K562 (cell line): ENCODE measurements at regions not wholly inside any gene's neighbourhood (a gene's known extent, or its start where the extent isn't known, plus 50 kb on each side); places are given as distances from the start of the nearest gene placed in this dataset.

ENCODE experiments used
- ATAC-seq: fragments of 200-7000 bp; cut with Tn5 transposase; 3 replicates; pipeline ENCODE4 v1.9.1; 2020; ENCODE audit warnings: moderate library complexity
- BruUV-seq: library from RNA; stranded (reverse); fragments of 400-500 nt; replicated peaks from 2 replicates; lab custom pipeline; 2021; lab: Mats Ljungman, UMichigan
- CTCF ChIA-PET: fragments of 300-600 bp; formaldehyde crosslinking; extraction: SDS; loops from one replicate; lab custom pipeline; 2021; ENCODE audit warnings: low intra/inter-chr PET ratio; lab: Yijun Ruan, JAX
- POLR2A ChIA-PET: fragments of 300-600, 350-650 bp; sonication (Branson Sonifier 250); formaldehyde crosslinking; extraction: SDS; loops from one replicate; lab custom pipeline; 2021; ENCODE audit warnings: antibody characterized with exemption, inconsistent platforms; lab: Yijun Ruan, JAX
- DNase-seq, 4 experiments: peaks; one replicate each; pipeline versions ENCODE4 v3.0.0 to v3.0.0-alpha.2; 2011 to 2018; ENCODE audit warnings: low spot score in 3 of 4, mixed read lengths in 3 of 4; ENCODE audit errors: extremely low read depth in 1 of 4
- FAIRE-seq: peaks from 2 replicates; lab custom pipeline; 2011; peaks lifted over from hg19 to GRCh38; lab: Jason Lieb, UNC
- H2AFZ ChIP-seq: 2 replicates; pipeline ENCODE4 v1.6.0; 2011; ENCODE audit warnings: low read depth, low read length, control low read depth, inconsistent platforms
- H3K27ac ChIP-seq: fragments of 200-600 bp; 3 replicates; pipeline ENCODE4 v1.8.0; 2011; ENCODE audit warnings: low read depth, mild to moderate bottlenecking, control low read depth, inconsistent platforms, low read length, moderate library complexity, mixed read lengths; ENCODE audit errors: extremely low read depth
- H3K27me3 ChIP-seq, 2 experiments: fragments of 300-600 bp in 1 of 2; 2 replicates in 1 of 2; 3 replicates in 1 of 2; pipeline versions ENCODE4 v1.6.0 to v1.8.0; 2011; ENCODE audit warnings: inconsistent platforms in 2 of 2, low read length in 2 of 2, mild to moderate bottlenecking in 1 of 2, mixed read lengths in 1 of 2, moderate library complexity in 1 of 2; ENCODE audit not compliant: control insufficient read depth in 2 of 2, insufficient read depth in 2 of 2
- H3K36me3 ChIP-seq: fragments of 300-600 bp; 3 replicates; pipeline ENCODE4 v1.8.0; 2011; ENCODE audit warnings: mild to moderate bottlenecking, low read length, inconsistent platforms; ENCODE audit not compliant: control insufficient read depth, insufficient read depth
- H3K4me1 ChIP-seq, 2 experiments: fragments of 200-600 bp in 1 of 2; replicated peaks in 1 of 2; 2 replicates in 1 of 2; 3 replicates in 1 of 2; pipeline versions ENCODE4 v1.5.1 to v1.8.0; 2011; ENCODE audit warnings: inconsistent platforms in 2 of 2, low read length in 2 of 2, mild to moderate bottlenecking in 1 of 2, mixed read lengths in 1 of 2, moderate library complexity in 1 of 2; ENCODE audit not compliant: control insufficient read depth in 2 of 2, insufficient read depth in 2 of 2
- H3K4me2 ChIP-seq: 2 replicates; pipeline ENCODE4 v1.6.1; 2011; ENCODE audit warnings: low read length, control low read depth, inconsistent platforms, mixed read lengths; ENCODE audit not compliant: insufficient read depth
- H3K4me3 ChIP-seq: fragments of 200-600 bp; sonication (generic), shearing (Covaris generic); 2 replicates; pipeline ENCODE4 v1.5.1; 2016; ENCODE audit warnings: control low read depth, inconsistent platforms
- H3K79me2 ChIP-seq: fragments of 200-600 bp; 3 replicates; pipeline ENCODE4 v1.8.0; 2011; ENCODE audit warnings: low read length, inconsistent platforms; ENCODE audit not compliant: control insufficient read depth, insufficient read depth
- H3K9ac ChIP-seq, 2 experiments: 2 replicates each; pipeline versions ENCODE4 v1.6.0 to v1.6.1; 2011; ENCODE audit warnings: low read depth in 2 of 2, low read length in 2 of 2, control low read depth in 1 of 2, inconsistent platforms in 1 of 2, mild to moderate bottlenecking in 1 of 2, mixed read lengths in 1 of 2; ENCODE audit not compliant: insufficient read depth in 1 of 2
- H3K9me1 ChIP-seq: one replicate; pipeline ENCODE4 v1.6.0; 2011; ENCODE audit warnings: inconsistent platforms, mild to moderate bottlenecking, low read length, moderate library complexity; ENCODE audit not compliant: control insufficient read depth, insufficient read depth
- H3K9me3 ChIP-seq: replicated peaks from 2 replicates; pipeline ENCODE4 v1.5.1; 2011; ENCODE audit warnings: low read depth, low read length, inconsistent platforms; ENCODE audit not compliant: control insufficient read depth, insufficient read depth
- H4K20me1 ChIP-seq: replicated peaks from 2 replicates; pipeline ENCODE4 v1.6.1; 2011; ENCODE audit warnings: low read length, inconsistent platforms, mixed read lengths; ENCODE audit not compliant: control insufficient read depth, insufficient read depth
- CREB5 ChIP-seq: fragments of 250-450 bp; sonication (Bioruptor Pico); IDR thresholded peaks from 2 replicates; pipeline ENCODE4 v1.5.0; 2020; ENCODE audit warnings: mild to moderate bottlenecking
- HMG20A ChIP-seq: fragments of 450-650 bp; formaldehyde crosslinking; conservative IDR thresholded peaks from 2 replicates; pipeline ENCODE4 v1.4.0; 2020; ENCODE audit warnings: mild to moderate bottlenecking, mixed read lengths
- HOXB6 ChIP-seq: fragments of 250-450 bp; sonication (Bioruptor Pico); IDR thresholded peaks from 2 replicates; pipeline ENCODE4 v1.5.1; 2022; ENCODE audit warnings: mild to moderate bottlenecking, borderline replicate concordance
- KDM2B ChIP-seq: fragments of 250-450 bp; sonication (Bioruptor Pico); IDR thresholded peaks from 2 replicates; pipeline ENCODE4 v1.8.0; 2021; ENCODE audit warnings: mild to moderate bottlenecking, moderate library complexity
- U2AF1 ChIP-seq: fragments of 200-400 bp; formaldehyde crosslinking; optimal IDR thresholded peaks from 2 replicates; pipeline ENCODE3; 2017; ENCODE audit warnings: mild to moderate bottlenecking, low read depth, low read length, moderate library complexity
- ZBTB33 ChIP-seq: sonication (generic); formaldehyde crosslinking; IDR thresholded peaks from 2 replicates; pipeline ENCODE4 v1.8.1; 2023; ENCODE audit warnings: mild to moderate bottlenecking, missing genetic modification reagents
- ZNF561 ChIP-seq: fragments of 450-650 bp; formaldehyde crosslinking; conservative IDR thresholded peaks from 2 replicates; pipeline ENCODE4 v1.4.0; 2020; ENCODE audit warnings: mild to moderate bottlenecking, moderate library complexity
- WGBS: fragments of 100-300 bp; shearing (Covaris generic); methylation state at CpG from one replicate; pipeline ENCODE4 v1.1.6; 2016; ENCODE audit warnings: low coverage, mixed read lengths; ENCODE audit not compliant: insufficient coverage; ENCODE audit errors: missing lambda C conversion rate; 5-methylcytosine and 5-hydroxymethylcytosine counted together
- in situ Hi-C: fragments of 300-500 bp; cut with MboI; formaldehyde crosslinking; loops from 4 replicates; pipeline ENCODE4 v1.15.0; 2018; ENCODE audit warnings: inconsistent platforms, mixed read lengths
- intact Hi-C: fragments of 100-400 bp; cut with micrococcal nuclease; formaldehyde crosslinking; loops from 2 replicates; pipeline ENCODE4 v1.14.2; 2022
- TF ChIP-seq, protein P1 (sequence below): sonication (generic); formaldehyde crosslinking; IDR thresholded peaks from 2 replicates; pipeline ENCODE4 v1.8.1; 2023; ENCODE audit warnings: mild to moderate bottlenecking, missing genetic modification reagents, moderate library complexity
- TF ChIP-seq, protein P2 (sequence below): sonication (generic); formaldehyde crosslinking; IDR thresholded peaks from 2 replicates; pipeline ENCODE4 v1.8.0; 2022; ENCODE audit warnings: mild to moderate bottlenecking, low read depth, missing genetic modification reagents
- TF ChIP-seq, protein P3 (sequence below): sonication (generic); formaldehyde crosslinking; IDR thresholded peaks from 2 replicates; pipeline ENCODE4 v1.8.0; 2022; ENCODE audit warnings: missing genetic modification reagents, mild to moderate bottlenecking, borderline replicate concordance
- TF ChIP-seq, protein P4 (sequence below): fragments of 450-650 bp; formaldehyde crosslinking; IDR thresholded peaks from 2 replicates; pipeline ENCODE4 v1.4.0; 2020; ENCODE audit warnings: mild to moderate bottlenecking, moderate library complexity

DNA sequence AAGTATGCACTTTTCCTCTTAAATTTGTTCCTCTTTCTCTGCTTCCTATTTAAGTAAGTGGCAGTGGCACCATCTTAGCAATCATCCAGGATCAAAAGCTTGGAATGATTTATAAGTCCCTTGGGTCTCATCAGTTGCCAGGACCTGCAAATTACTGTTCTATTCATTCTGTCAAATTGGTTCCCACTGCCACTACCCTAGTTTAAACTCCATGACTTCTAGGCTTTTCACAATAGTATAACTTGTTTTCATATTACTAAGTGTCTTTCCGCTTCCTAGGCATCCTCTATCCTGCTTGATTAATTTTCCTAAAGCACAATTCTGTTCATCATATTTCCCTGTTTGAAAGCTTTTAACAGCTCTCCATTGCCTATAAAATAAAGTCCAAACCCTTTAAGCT is 363.9 kb upstream of the MEF2C start:
- ATAC-seq (no peak), DNase-seq (no peak), FAIRE-seq (no peak)
- no TSS peak for BruUV-seq
- POLR2A ChIA-PET, result no interaction called here
- CTCF ChIA-PET, result no interaction called here
- Histone ChIP-seq H3K9me3 (no peaks in the 10 kb centered on the region), H3K9ac (no peak overlapping the region), H3K4me3 (no peak overlapping the region), H3K27ac (no peak overlapping the region), H3K36me3 (no peaks in the 10 kb centered on the region), H3K4me2 (no peak overlapping the region), H4K20me1 (no peaks in the 10 kb centered on the region), H2AFZ (no peak overlapping the region), H3K9me1 (no peaks in the 10 kb centered on the region), H3K79me2 (no peaks in the 10 kb centered on the region), H3K27me3 (no peaks in the 10 kb centered on the region), H3K4me1 (no peaks in the 10 kb centered on the region)
- TF ChIP-seq, protein P1, sequence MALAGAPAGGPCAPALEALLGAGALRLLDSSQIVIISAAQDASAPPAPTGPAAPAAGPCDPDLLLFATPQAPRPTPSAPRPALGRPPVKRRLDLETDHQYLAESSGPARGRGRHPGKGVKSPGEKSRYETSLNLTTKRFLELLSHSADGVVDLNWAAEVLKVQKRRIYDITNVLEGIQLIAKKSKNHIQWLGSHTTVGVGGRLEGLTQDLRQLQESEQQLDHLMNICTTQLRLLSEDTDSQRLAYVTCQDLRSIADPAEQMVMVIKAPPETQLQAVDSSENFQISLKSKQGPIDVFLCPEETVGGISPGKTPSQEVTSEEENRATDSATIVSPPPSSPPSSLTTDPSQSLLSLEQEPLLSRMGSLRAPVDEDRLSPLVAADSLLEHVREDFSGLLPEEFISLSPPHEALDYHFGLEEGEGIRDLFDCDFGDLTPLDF (CRISPR knock-in tag), result no peak
- TF ChIP-seq HMG20A (CRISPR knock-in tag) (no peak), U2AF1 (no peak), ZNF561 (no peak), CREB5 (no peak), KDM2B (no peak), ZBTB33 (no peak), HOXB6 (no peak)
- TF ChIP-seq, protein P2, sequence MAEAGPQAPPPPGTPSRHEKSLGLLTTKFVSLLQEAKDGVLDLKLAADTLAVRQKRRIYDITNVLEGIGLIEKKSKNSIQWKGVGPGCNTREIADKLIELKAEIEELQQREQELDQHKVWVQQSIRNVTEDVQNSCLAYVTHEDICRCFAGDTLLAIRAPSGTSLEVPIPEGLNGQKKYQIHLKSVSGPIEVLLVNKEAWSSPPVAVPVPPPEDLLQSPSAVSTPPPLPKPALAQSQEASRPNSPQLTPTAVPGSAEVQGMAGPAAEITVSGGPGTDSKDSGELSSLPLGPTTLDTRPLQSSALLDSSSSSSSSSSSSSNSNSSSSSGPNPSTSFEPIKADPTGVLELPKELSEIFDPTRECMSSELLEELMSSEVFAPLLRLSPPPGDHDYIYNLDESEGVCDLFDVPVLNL (CRISPR knock-in tag), result no peak
- TF ChIP-seq, protein P3, sequence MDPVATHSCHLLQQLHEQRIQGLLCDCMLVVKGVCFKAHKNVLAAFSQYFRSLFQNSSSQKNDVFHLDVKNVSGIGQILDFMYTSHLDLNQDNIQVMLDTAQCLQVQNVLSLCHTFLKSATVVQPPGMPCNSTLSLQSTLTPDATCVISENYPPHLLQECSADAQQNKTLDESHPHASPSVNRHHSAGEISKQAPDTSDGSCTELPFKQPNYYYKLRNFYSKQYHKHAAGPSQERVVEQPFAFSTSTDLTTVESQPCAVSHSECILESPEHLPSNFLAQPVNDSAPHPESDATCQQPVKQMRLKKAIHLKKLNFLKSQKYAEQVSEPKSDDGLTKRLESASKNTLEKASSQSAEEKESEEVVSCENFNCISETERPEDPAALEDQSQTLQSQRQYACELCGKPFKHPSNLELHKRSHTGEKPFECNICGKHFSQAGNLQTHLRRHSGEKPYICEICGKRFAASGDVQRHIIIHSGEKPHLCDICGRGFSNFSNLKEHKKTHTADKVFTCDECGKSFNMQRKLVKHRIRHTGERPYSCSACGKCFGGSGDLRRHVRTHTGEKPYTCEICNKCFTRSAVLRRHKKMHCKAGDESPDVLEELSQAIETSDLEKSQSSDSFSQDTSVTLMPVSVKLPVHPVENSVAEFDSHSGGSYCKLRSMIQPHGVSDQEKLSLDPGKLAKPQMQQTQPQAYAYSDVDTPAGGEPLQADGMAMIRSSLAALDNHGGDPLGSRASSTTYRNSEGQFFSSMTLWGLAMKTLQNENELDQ (CRISPR knock-in tag), result no peak
- TF ChIP-seq, protein P4, sequence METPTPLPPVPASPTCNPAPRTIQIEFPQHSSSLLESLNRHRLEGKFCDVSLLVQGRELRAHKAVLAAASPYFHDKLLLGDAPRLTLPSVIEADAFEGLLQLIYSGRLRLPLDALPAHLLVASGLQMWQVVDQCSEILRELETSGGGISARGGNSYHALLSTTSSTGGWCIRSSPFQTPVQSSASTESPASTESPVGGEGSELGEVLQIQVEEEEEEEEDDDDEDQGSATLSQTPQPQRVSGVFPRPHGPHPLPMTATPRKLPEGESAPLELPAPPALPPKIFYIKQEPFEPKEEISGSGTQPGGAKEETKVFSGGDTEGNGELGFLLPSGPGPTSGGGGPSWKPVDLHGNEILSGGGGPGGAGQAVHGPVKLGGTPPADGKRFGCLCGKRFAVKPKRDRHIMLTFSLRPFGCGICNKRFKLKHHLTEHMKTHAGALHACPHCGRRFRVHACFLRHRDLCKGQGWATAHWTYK (CRISPR knock-in tag), result no peak
- intact Hi-C loops, result no loop called here
- 80% methylated on average over 1 of the region's 1 CpG for WGBS
- in situ Hi-C loops, result no loop called here
